Activated T-cell treated with anti-CD3 and anti-CD28 coated beads, Interleukin-2, amount 50 U/mL, for 48 hours (primary cell): ENCODE measurements at regions not wholly inside any gene's neighbourhood (a gene's known extent, or its start where the extent isn't known, plus 50 kb on each side); places are given as distances from the start of the nearest gene placed in this dataset.

Source experiments
- DNase-seq, 2 experiments: peaks; one replicate each; pipeline ENCODE4 v3.0.0-alpha.2; 2020

- DNase-seq: no peak
Observed at GRCh38 chr2:145635706-145636427, 1115.9 kb upstream of the ZEB2 start.

- DNase-seq: no peak
Observed at GRCh38 chr2:145631561-145631960, 1111.6 kb upstream of the ZEB2 start.

- no peak for DNase-seq
Observed at GRCh38 chr2:145626301-145626700, 1106.4 kb upstream of the ZEB2 start.

- DNase-seq: no peak
Observed at GRCh38 chr2:145625111-145625510, 1105.2 kb upstream of the ZEB2 start.

DNA sequence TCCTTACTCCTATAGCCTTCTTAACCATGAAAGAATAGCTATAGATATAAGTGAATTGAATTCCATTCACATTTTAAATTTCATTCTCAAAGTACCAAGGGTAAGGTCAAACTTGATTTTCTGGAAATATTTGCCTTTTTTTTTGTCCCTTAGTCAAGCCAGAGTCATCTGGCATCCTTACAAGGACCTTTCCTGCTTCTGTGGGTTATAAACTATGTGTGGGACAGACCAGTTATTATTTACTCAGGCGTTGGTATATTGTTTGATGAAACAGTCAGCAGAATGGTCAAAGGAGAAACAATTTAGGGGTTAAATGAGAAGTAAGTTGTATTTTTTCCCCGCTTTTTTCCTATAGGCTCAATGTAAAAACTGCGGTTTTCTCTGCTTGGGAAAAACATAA, 1103.2 kb upstream of the ZEB2 start:
- no peak for DNase-seq

GRCh38 chr2:145622285-145622684, 1102.4 kb upstream of the ZEB2 start:
- no peak for DNase-seq

DNA sequence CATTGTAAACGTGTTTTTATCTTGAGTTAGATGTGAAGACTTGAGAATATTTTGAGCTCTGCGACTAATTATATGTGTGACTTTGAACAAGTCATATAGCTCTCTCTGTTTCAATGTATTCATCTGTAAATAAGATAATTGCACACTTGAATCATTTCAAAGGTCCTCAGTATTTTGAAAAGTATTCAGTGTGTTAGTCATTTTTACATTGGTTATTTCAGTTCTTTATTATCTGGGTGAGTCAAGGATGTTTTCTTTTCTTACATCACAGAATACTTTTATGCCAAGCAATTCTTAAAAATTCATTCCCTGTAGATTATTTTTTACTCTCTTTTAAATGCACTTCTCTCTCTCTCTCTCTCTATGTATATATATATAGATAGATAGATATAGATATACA, 1098.0 kb upstream of the ZEB2 start:
- DNase-seq: no peak

DNA sequence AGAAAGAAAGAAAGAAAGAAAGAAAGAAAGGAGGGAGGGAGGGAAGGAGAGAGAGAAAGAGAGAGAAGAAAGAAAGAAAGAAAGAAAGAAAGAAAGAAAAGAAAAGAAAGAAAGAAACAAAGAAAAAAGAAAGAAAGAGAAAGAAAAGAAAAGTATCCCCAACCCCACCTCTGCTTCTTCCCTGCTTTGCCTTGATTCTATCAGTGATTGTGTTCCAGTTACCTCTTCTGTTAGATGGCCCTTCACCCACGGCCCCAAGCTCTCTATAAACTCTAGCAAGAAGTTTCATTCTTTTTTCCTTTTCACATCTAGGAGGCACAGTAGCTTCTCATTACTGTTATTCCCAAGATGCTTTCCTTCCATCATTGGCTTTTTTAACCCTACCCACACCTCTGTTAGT, 1097.5 kb upstream of the ZEB2 start:
- DNase-seq: no peak

DNA sequence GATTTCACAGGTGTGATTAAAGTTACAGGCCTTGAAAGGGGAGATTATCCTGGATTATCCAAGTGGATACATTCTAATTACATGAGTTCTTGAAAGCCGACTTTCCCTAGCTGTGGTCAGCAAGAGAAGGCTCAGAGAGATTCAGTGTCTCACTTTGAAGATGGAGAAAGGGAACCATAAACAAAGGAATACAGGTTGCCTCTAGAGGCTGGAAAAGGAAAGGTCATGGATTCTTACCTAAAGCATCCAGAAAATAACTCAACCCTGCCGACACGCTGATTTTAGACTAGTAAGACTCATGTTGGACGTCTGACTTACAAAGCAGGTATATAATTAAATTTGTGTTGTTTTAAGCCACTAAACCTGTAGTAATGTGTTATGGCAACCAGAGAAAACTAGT, 1095.7 kb upstream of the ZEB2 start:
- no peak for DNase-seq

GRCh38 chr2:145609951-145610350, 1090.0 kb upstream of the ZEB2 start:
- DNase-seq: no peak

DNA sequence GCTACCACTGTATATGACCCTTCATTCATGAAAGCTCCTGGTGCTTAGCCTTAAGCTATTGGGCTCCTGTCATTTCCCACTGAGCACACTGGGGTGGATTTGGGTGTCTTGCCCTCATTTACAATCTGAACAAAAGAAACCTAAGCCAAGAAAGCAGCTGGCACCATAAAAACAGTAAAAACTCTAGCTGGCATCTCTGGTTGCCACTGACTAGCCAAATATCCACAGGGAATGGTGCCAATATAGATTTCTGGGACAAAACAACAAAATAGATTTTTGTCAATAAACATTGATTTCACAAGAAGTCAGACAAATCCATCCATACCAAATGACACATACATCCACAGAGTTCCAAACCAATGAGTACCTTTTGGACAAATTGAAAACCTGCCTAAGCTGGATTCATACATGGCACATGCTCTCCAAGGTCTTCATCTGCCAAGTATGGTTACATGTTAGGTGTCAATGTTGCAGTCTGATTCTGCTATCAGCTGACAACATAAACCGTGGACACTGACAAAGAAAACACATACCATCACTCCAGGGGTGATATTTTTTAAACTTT, 1081.5 kb upstream of the ZEB2 start:
- no peak for DNase-seq

DNA sequence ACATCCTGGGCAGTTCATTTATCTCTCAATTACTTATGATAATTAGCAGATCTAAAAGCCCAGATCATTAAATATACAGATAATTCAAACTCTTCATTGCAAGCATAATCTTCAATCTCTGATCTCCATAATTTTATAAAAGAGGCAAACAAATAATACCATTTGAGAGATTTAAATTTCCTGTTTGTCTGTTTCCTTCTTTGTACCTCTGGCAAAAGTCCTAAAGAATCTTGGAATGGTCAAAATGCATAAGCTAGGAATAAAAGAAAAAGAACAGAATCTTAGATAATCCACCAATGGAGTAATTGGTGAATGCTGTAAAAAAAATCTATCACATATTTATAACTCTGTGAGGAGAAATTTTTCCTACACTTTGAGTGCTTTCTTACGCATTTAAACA, 1080.9 kb upstream of the ZEB2 start:
- DNase-seq: no peak

- no peak for DNase-seq
Observed at GRCh38 chr2:145599756-145600155, 1079.8 kb upstream of the ZEB2 start.

GRCh38 chr2:145598434-145598833, 1078.5 kb upstream of the ZEB2 start:
- DNase-seq: no peak

GRCh38 chr2:145597809-145598208, 1077.9 kb upstream of the ZEB2 start:
- DNase-seq: no peak

GRCh38 chr2:145597006-145597405, 1077.1 kb upstream of the ZEB2 start:
- no peak for DNase-seq

GRCh38 chr2:145596416-145596815, 1076.5 kb upstream of the ZEB2 start:
- DNase-seq: no peak

- no peak for DNase-seq
Observed at GRCh38 chr2:145595296-145595695, 1075.4 kb upstream of the ZEB2 start.

GRCh38 chr2:145593991-145594614, 1074.2 kb upstream of the ZEB2 start:
- DNase-seq: no peak

GRCh38 chr2:145593280-145593679, 1073.4 kb upstream of the ZEB2 start:
- no peak for DNase-seq

GRCh38 chr2:145592361-145592760, 1072.4 kb upstream of the ZEB2 start:
- DNase-seq: no peak

DNA sequence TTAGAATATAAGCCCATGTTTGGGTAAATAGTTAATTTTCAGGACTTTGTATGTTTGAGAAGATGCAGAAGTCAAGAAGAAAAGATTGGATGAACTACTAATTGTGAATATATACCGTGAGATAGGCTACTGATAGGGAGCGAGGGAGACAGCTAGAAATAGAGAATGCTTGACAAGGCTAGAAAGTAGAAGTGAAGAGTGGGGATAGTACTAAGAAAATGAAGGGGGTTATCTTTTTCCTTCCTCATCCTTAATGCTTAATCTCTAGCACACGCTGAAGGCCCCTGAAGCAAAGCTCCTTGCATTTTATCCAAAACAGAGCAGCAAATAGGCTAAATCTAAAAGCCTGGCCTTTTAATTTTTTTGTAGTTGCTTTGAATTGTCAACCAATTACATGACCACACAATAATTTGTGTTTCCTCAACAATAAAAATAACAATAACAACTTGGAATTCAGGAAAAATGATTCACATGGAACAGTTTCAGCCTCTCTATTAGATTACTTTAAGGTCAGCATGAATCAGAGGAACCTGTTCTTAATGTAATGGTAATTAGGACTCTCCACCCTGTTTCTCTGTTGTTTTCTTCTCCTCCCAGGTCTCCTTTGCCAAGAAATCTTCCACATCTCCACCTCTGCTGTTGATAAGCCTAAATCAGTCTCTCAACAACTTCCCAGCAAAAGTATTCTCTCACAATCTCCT, 1071.3 kb upstream of the ZEB2 start:
- no peak for DNase-seq

- DNase-seq: no peak
Observed at GRCh38 chr2:145587922-145588321, 1068.0 kb upstream of the ZEB2 start.

DNA sequence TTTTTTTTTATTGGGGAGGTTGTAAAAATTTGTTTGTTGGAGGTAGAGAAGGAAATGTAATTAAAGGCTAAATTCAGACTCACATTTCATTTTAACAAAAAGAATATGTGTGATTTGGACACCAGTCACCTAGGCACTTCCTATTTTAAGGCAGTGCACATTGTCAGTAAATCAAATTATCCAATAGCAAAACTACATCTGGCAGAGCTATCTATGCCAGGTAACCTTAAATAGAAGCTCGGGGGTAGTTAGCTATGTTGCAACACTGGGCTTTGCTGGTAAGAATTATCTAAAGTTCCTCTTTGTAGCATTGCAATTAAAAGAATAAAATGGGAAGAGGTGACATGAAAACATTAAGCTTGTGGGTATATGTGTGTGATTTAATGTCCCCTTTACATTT, 1064.4 kb upstream of the ZEB2 start:
- DNase-seq: no peak
